Mesenchymal stem cell (in vitro differentiated cells and primary cell): ENCODE measurements at regions not wholly inside any gene's neighbourhood (a gene's known extent, or its start where the extent isn't known, plus 50 kb on each side); places are given as distances from the start of the nearest gene placed in this dataset.
"Not testable (repeated sequence)": the region's sequence is repeated elsewhere in the genome, so short reads cannot be mapped to it uniquely, and the experiment has no call there.

Source experiments
- DNase-seq: peaks from one replicate; pipeline ENCODE4 v3.0.0-alpha.2; 2013
- H2AFZ ChIP-seq: one replicate; pipeline ENCODE4 v1.6.1; 2013; ENCODE audit warnings: low read depth, mild to moderate bottlenecking, control low read depth, inconsistent platforms, low read length, moderate library complexity
- H2AK5ac ChIP-seq: 2 replicates; pipeline ENCODE4 v1.6.1; 2013; ENCODE audit warnings: low read length, moderate library complexity, mild to moderate bottlenecking, inconsistent platforms; ENCODE audit not compliant: severe bottlenecking
- H2BK120ac ChIP-seq: one replicate; pipeline ENCODE4 v1.6.1; 2013; ENCODE audit warnings: low read depth, mild to moderate bottlenecking, inconsistent platforms, low read length, moderate library complexity
- H2BK12ac ChIP-seq, 2 experiments: one replicate each; pipeline ENCODE4 v1.6.1; 2013; ENCODE audit warnings: inconsistent platforms in 2 of 2, low read length in 2 of 2, mild to moderate bottlenecking in 2 of 2, moderate library complexity in 2 of 2, control low read depth in 1 of 2
- H2BK15ac ChIP-seq: one replicate; pipeline ENCODE4 v1.6.1; 2013; ENCODE audit warnings: mild to moderate bottlenecking, low read depth, inconsistent platforms; ENCODE audit not compliant: poor library complexity, severe bottlenecking
- H2BK5ac ChIP-seq: 2 replicates; pipeline ENCODE4 v1.6.1; 2013; ENCODE audit warnings: low read depth, mild to moderate bottlenecking, low read length, control low read depth, inconsistent platforms; ENCODE audit not compliant: poor library complexity, severe bottlenecking
- H3K14ac ChIP-seq, 2 experiments: one replicate each; pipeline ENCODE4 v1.6.1; 2013; ENCODE audit warnings: inconsistent platforms in 2 of 2, low read length in 2 of 2, control low read depth in 1 of 2, mild to moderate bottlenecking in 1 of 2, moderate library complexity in 1 of 2
- H3K18ac ChIP-seq, 2 experiments: one replicate each; pipeline ENCODE4 v1.6.1; 2013; ENCODE audit warnings: inconsistent platforms in 2 of 2, low read length in 2 of 2, control low read depth in 1 of 2, low read depth in 1 of 2, mild to moderate bottlenecking in 1 of 2
- H3K23ac ChIP-seq, 2 experiments: one replicate each; pipeline ENCODE4 v1.6.1; 2013; ENCODE audit warnings: inconsistent platforms in 2 of 2, low read length in 2 of 2, mild to moderate bottlenecking in 2 of 2, moderate library complexity in 2 of 2, control low read depth in 1 of 2
- H3K27ac ChIP-seq: 2 replicates; pipeline ENCODE4 v1.5.1; 2013; ENCODE audit warnings: mild to moderate bottlenecking, moderate library complexity, low read length, control low read depth, inconsistent platforms; ENCODE audit not compliant: poor library complexity, severe bottlenecking
- H3K27me3 ChIP-seq, 2 experiments: 2 replicates each; pipeline versions ENCODE4 v1.6.1 to v1.7.0; 2013; ENCODE audit warnings: low read length in 2 of 2, mild to moderate bottlenecking in 2 of 2, moderate library complexity in 2 of 2, control low read depth in 1 of 2, inconsistent platforms in 1 of 2; ENCODE audit not compliant: control insufficient read depth in 1 of 2, insufficient read depth in 1 of 2
- H3K36me3 ChIP-seq, 2 experiments: 2 replicates each; pipeline versions ENCODE4 v1.6.1 to v1.7.0; 2013; ENCODE audit warnings: low read length in 2 of 2, control low read depth in 1 of 2, inconsistent platforms in 1 of 2, low read depth in 1 of 2, mild to moderate bottlenecking in 1 of 2; ENCODE audit not compliant: insufficient read depth in 2 of 2, control insufficient read depth in 1 of 2
- H3K4ac ChIP-seq, 2 experiments: one replicate each; pipeline ENCODE4 v1.6.1; 2013; ENCODE audit warnings: inconsistent platforms in 2 of 2, low read length in 2 of 2, mild to moderate bottlenecking in 2 of 2, moderate library complexity in 2 of 2, control low read depth in 1 of 2, low read depth in 1 of 2
- H3K4me1 ChIP-seq: 2 replicates; pipeline ENCODE4 v1.6.1; 2013; ENCODE audit warnings: low read depth, low read length, control low read depth; ENCODE audit not compliant: control insufficient read depth, insufficient read depth
- H3K4me2 ChIP-seq: 2 replicates; pipeline ENCODE4 v1.6.1; 2013; ENCODE audit warnings: low read length, mild to moderate bottlenecking, inconsistent platforms; ENCODE audit not compliant: poor library complexity, severe bottlenecking
- H3K4me3 ChIP-seq, 2 experiments: 2 replicates each; pipeline versions ENCODE4 v1.5.1 to v1.7.0; 2013; ENCODE audit warnings: low read length in 2 of 2, mild to moderate bottlenecking in 2 of 2, control low read depth in 1 of 2, low read depth in 1 of 2; ENCODE audit not compliant: insufficient read depth in 1 of 2
- H3K79me1 ChIP-seq: replicated peaks from 2 replicates; pipeline ENCODE4 v1.6.1; 2013; ENCODE audit warnings: mild to moderate bottlenecking, control low read depth, low read length, inconsistent platforms; ENCODE audit not compliant: poor library complexity, severe bottlenecking
- H3K9ac ChIP-seq: 2 replicates; pipeline ENCODE4 v1.7.0; 2013; ENCODE audit warnings: mild to moderate bottlenecking, low read length, moderate library complexity
- H3K9me3 ChIP-seq: 2 replicates; pipeline ENCODE4 v1.7.0; 2013; ENCODE audit warnings: mild to moderate bottlenecking, low read length; ENCODE audit not compliant: control insufficient read depth
- H4K8ac ChIP-seq: one replicate; pipeline ENCODE4 v1.6.1; 2013; ENCODE audit warnings: inconsistent platforms, mild to moderate bottlenecking, low read length, moderate library complexity
- H4K91ac ChIP-seq: one replicate; pipeline ENCODE4 v1.6.1; 2013; ENCODE audit warnings: mild to moderate bottlenecking, low read length, inconsistent platforms
- WGBS: methylation state at CpG from one replicate; pipeline ENCODE4 v1.1.7; 2013; ENCODE audit warnings: mixed read lengths; 5-methylcytosine and 5-hydroxymethylcytosine counted together

GRCh38 chr1:103441342-103441741, 84.2 kb upstream of the RNPC3 start:
- no peak overlapping the region for H3K9ac ChIP-seq
- 89% methylated on average over 2 of the region's 3 CpGs for WGBS

GRCh38 chr1:103436568-103437100, 88.9 kb upstream of the RNPC3 start:
- not testable (repeated sequence) for H2BK5ac ChIP-seq, H2BK120ac ChIP-seq, H4K8ac ChIP-seq, H3K4ac ChIP-seq, H3K23ac ChIP-seq, H2BK12ac ChIP-seq, H3K9me3 ChIP-seq, H3K4me1 ChIP-seq, H3K36me3 ChIP-seq, H4K91ac ChIP-seq, H3K4me3 ChIP-seq, H2BK15ac ChIP-seq, H3K27me3 ChIP-seq, H3K4me2 ChIP-seq, H3K27ac ChIP-seq, H3K9ac ChIP-seq, H3K79me1 ChIP-seq, H2AFZ ChIP-seq, H3K18ac ChIP-seq, H3K14ac ChIP-seq, H2AK5ac ChIP-seq, DNase-seq
- 19% methylated on average over 2 of the region's 4 CpGs for WGBS

More at GRCh38 chr1:103441342-103441741, 84.2 kb upstream of the RNPC3 start:
- no peak overlapping the region for H3K18ac ChIP-seq
- H3K4me2 ChIP-seq: no peak overlapping the region
- H2BK12ac ChIP-seq: no peak overlapping the region
- no peak overlapping the region for H2BK120ac ChIP-seq
- H4K8ac ChIP-seq: no peak overlapping the region
- H4K91ac ChIP-seq: no peak overlapping the region
- no peak overlapping the region for H3K27ac ChIP-seq
- no peak for DNase-seq
- no peaks in the 10 kb centered on the region for H3K27me3 ChIP-seq
- H3K4me1 ChIP-seq: no peaks in the 10 kb centered on the region
- no peaks in the 10 kb centered on the region for H3K9me3 ChIP-seq
- no peak overlapping the region for H3K4ac ChIP-seq
- no peaks in the 10 kb centered on the region for H3K79me1 ChIP-seq
- H3K14ac ChIP-seq: no peak overlapping the region
- no peak overlapping the region for H2AK5ac ChIP-seq
- H3K36me3 ChIP-seq: no peaks in the 10 kb centered on the region
- no peak overlapping the region for H2BK15ac ChIP-seq
- no peak overlapping the region for H2AFZ ChIP-seq
- no peak overlapping the region for H3K23ac ChIP-seq
- H2BK5ac ChIP-seq: no peak overlapping the region
- no peak overlapping the region for H3K4me3 ChIP-seq

DNA sequence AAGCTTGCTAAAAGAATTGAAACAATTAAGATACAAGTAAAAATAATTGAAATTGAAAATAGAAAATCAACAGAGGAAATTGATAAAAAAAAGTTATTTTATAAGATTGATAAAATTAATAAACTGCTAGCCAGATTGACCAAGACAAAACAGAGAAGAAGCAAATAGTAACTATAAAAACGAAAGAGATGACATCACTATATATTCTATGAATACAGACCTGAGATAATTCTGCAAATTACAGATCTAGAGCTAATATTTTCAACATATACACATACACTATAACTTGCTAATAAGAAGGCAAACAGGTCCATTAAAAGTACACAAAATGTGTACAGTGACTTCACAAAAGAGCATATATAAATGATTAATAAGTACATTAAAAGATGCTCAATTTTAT, 90.1 kb upstream of the RNPC3 start:
- no peak for DNase-seq
- Histone ChIP-seq H3K14ac (no peak overlapping the region), H4K8ac (no peak overlapping the region), H3K23ac (no peak overlapping the region), H3K36me3 (no peaks in the 10 kb centered on the region), H3K27me3 (no peaks in the 10 kb centered on the region), H2BK120ac (no peak overlapping the region), H3K4me2 (no peak overlapping the region), H3K4ac (no peak overlapping the region), H2BK12ac (no peak overlapping the region), H2BK5ac (no peak overlapping the region), H3K18ac (no peak overlapping the region), H3K27ac (no peak overlapping the region), H4K91ac (no peak overlapping the region), H3K4me3 (no peak overlapping the region), H2BK15ac (no peak overlapping the region), H3K9ac (no peak overlapping the region), H3K79me1 (no peaks in the 10 kb centered on the region), H2AFZ (no peak overlapping the region), H2AK5ac (no peak overlapping the region), H3K9me3 (no peaks in the 10 kb centered on the region), H3K4me1 (no peaks in the 10 kb centered on the region)
- WGBS: no CpG with 5 or more reads among the region's 1 CpG

- no peak overlapping the region for H2BK12ac ChIP-seq
- H2BK15ac ChIP-seq: no peak overlapping the region
- no peak overlapping the region for H3K4me3 ChIP-seq
- H2AK5ac ChIP-seq: no peak overlapping the region
- H3K36me3 ChIP-seq: no peaks in the 10 kb centered on the region
- no peaks in the 10 kb centered on the region for H3K4me1 ChIP-seq
- no peak for DNase-seq
- no peak overlapping the region for H2BK120ac ChIP-seq
- H3K4ac ChIP-seq: no peak overlapping the region
- no peak overlapping the region for H3K27ac ChIP-seq
- no peaks in the 10 kb centered on the region for H3K27me3 ChIP-seq
- no peak overlapping the region for H3K4me2 ChIP-seq
- no peak overlapping the region for H3K23ac ChIP-seq
- no peak overlapping the region for H2BK5ac ChIP-seq
- no peak overlapping the region for H3K14ac ChIP-seq
- WGBS: 96% methylated on average over 2 of the region's 2 CpGs
- no peak overlapping the region for H2AFZ ChIP-seq
- H3K79me1 ChIP-seq: no peaks in the 10 kb centered on the region
- H4K8ac ChIP-seq: no peak overlapping the region
- no peak overlapping the region for H3K9ac ChIP-seq
- H3K18ac ChIP-seq: no peak overlapping the region
- H4K91ac ChIP-seq: no peak overlapping the region
- peaks cover 7% of the 10 kb centered on the region for H3K9me3 ChIP-seq
Observed at GRCh38 chr1:103424650-103425049, 100.8 kb upstream of the RNPC3 start.
